ENCODE measurements at regions not wholly inside any gene's neighbourhood (a gene's known extent, or its start where the extent isn't known, plus 50 kb on each side); places are given as distances from the start of the nearest gene placed in this dataset.

DNA sequence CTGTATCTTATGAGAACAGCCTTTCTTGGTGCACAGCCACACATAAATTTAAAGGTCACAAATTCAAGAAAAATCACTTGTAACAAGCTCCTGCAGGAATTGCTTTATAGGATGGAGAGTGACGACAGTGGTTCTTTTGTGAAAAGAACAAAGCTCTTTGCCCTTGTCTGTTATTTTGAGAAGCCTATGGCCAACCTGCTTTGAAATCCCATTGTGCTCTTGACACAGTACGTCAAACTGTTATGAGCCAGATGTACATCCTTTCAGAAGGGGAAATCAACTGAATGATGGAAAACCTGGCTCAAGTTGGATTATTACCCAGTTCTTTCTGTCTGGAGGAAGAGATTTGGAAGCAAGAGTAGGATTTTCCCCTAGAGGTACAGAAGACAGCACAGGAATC, 1454.2 kb downstream of the ARAP2 start:
- no peak for DNase-seq
- Histone ChIP-seq H3K36me3 (ENCODE audit: control insufficient read depth in 4 of 4, insufficient read depth in 4 of 4, low read length in 3 of 4) (no peaks in the 10 kb centered on the region), H3K4me1 (ENCODE audit: control extremely low read depth in 1 of 4, control insufficient read depth in 4 of 4, insufficient read depth in 4 of 4, low read length in 3 of 4) (no peaks in the 10 kb centered on the region), H3K27ac (ENCODE audit: insufficient read depth in 1 of 2, low read depth in 1 of 2, low read length in 2 of 2, poor library complexity in 1 of 2, severe bottlenecking in 2 of 2) (no peak overlapping the region), H3K27me3 (replicated peaks in 2 of 5; ENCODE audit: control insufficient read depth in 4 of 5, insufficient read depth in 5 of 5, low read length in 4 of 5) (no peaks in the 10 kb centered on the region), H3K9me3 (ENCODE audit: control extremely low read depth in 1 of 5, control insufficient read depth in 4 of 5, insufficient read depth in 2 of 5, low read depth in 1 of 5, low read length in 4 of 5) (peaks cover 0 to 3% (median 0%) of the 10 kb centered on the region in 5 experiments), H3K4me3 (ENCODE audit: control insufficient read depth in 1 of 7, extremely low read depth in 1 of 7, insufficient read depth in 4 of 7, low read depth in 2 of 7, low read length in 6 of 7) (no peak overlapping the region)
- CTCF ChIA-PET, result no interaction called here
- POLR2A ChIA-PET, result no interaction called here
- 80% methylated on average over 1 of the region's 2 CpGs for WGBS (ENCODE audit: insufficient coverage)

DNA sequence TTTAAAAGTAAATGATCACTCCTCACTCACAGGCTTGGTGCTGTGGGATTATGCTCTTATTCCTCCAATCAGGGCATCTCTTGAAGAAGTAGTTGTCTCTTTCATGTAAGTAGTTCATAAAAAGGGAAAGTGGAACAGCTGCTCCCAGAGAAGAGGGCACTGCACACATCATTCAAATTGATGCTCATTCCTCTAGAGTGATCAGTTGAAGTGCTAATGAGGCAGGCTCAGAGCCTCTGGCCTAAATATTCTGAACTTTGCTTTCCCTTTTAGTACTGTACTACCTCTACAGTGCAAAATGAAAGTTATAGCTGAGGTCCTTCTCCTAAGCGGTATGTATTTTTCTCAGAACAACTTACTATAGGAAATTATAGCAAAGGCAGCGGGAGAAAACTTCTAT, 1453.1 kb downstream of the ARAP2 start:
- ChIA-PET POLR2A (no interaction called here), CTCF (no interaction called here)

DNA sequence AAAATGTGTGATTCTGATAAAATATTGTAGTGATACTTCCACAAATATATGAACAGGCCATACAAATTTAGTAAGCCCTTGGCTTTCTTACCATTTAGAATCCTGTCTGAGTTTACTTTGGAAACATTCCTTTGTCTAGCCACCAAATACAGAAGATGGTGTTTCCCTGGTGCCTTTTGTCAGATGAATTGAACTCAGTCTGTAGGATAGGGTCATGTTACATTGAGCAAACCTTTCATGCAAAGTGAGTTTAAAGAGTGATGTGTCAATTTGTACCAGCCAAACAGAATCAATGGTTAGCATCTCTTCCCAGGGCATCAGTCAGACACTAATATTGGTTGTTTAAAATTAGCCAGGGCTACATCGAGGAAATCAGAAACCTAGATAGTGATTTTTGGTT, 1443.4 kb downstream of the ARAP2 start:
- CTCF ChIA-PET, result no interaction called here
- Histone ChIP-seq H3K4me1 (ENCODE audit: control extremely low read depth in 1 of 4, control insufficient read depth in 4 of 4, insufficient read depth in 4 of 4, low read length in 3 of 4) (no peaks in the 10 kb centered on the region), H3K9me3 (ENCODE audit: control extremely low read depth in 1 of 5, control insufficient read depth in 4 of 5, insufficient read depth in 2 of 5, low read depth in 1 of 5, low read length in 4 of 5) (peaks cover 0 to 1% (median 0%) of the 10 kb centered on the region in 5 experiments), H3K27ac (ENCODE audit: insufficient read depth in 1 of 2, low read depth in 1 of 2, low read length in 2 of 2, poor library complexity in 1 of 2, severe bottlenecking in 2 of 2) (no peak overlapping the region), H3K36me3 (ENCODE audit: control insufficient read depth in 4 of 4, insufficient read depth in 4 of 4, low read length in 3 of 4) (no peaks in the 10 kb centered on the region), H3K27me3 (replicated peaks in 2 of 5; ENCODE audit: control insufficient read depth in 4 of 5, insufficient read depth in 5 of 5, low read length in 4 of 5) (no peaks in the 10 kb centered on the region), H3K4me3 (ENCODE audit: control insufficient read depth in 1 of 7, extremely low read depth in 1 of 7, insufficient read depth in 4 of 7, low read depth in 2 of 7, low read length in 6 of 7) (no peak overlapping the region)
- POLR2A ChIA-PET, result no interaction called here
- WGBS (ENCODE audit: insufficient coverage), result no CpG with 5 or more reads among the region's 1 CpG
- DNase-seq, result no peak

More for the DNA sequence above, 1453.1 kb downstream of the ARAP2 start:
- no peaks in the 10 kb centered on the region for H3K36me3 ChIP-seq (ENCODE audit: control insufficient read depth in 4 of 4, insufficient read depth in 4 of 4, low read length in 3 of 4)
- no peaks in the 10 kb centered on the region for H3K4me1 ChIP-seq (ENCODE audit: control extremely low read depth in 1 of 4, control insufficient read depth in 4 of 4, insufficient read depth in 4 of 4, low read length in 3 of 4)
- peaks cover 0 to 3% (median 0%) of the 10 kb centered on the region in 5 experiments for H3K9me3 ChIP-seq (ENCODE audit: control extremely low read depth in 1 of 5, control insufficient read depth in 4 of 5, insufficient read depth in 2 of 5, low read depth in 1 of 5, low read length in 4 of 5)
- WGBS (ENCODE audit: insufficient coverage), result 94% methylated on average over 2 of the region's 2 CpGs
- DNase-seq, result no peak
- no peak overlapping the region for H3K27ac ChIP-seq (ENCODE audit: insufficient read depth in 1 of 2, low read depth in 1 of 2, low read length in 2 of 2, poor library complexity in 1 of 2, severe bottlenecking in 2 of 2)
- H3K4me3 ChIP-seq (ENCODE audit: control insufficient read depth in 1 of 7, extremely low read depth in 1 of 7, insufficient read depth in 4 of 7, low read depth in 2 of 7, low read length in 6 of 7), result no peak overlapping the region
- no peaks in the 10 kb centered on the region for H3K27me3 ChIP-seq (replicated peaks in 2 of 5; ENCODE audit: control insufficient read depth in 4 of 5, insufficient read depth in 5 of 5, low read length in 4 of 5)

DNA sequence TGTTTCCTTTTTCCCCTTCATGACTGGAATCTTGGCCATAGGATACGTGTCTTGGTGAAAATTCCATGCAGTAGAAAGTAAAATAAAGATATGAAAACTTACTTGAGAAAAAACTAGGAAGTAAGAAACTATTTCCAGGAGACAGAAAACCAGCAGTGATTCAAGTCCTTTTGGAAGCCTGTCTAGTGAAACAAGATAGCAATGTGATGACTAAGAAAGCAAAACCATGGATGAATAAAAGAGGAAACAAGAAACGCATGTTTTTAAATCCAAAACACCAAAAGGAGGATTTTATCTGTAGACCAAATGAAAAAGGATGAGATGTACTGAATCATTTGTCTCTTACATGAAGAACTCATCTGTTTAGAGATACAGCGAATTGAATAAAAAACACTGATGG, 1430.0 kb downstream of the ARAP2 start:
- Histone ChIP-seq H3K4me3 (ENCODE audit: control insufficient read depth in 1 of 7, extremely low read depth in 1 of 7, insufficient read depth in 4 of 7, low read depth in 2 of 7, low read length in 6 of 7) (no peak overlapping the region), H3K36me3 (ENCODE audit: control insufficient read depth in 4 of 4, insufficient read depth in 4 of 4, low read length in 3 of 4) (no peaks in the 10 kb centered on the region), H3K27ac (ENCODE audit: insufficient read depth in 1 of 2, low read depth in 1 of 2, low read length in 2 of 2, poor library complexity in 1 of 2, severe bottlenecking in 2 of 2) (no peak overlapping the region), H3K4me1 (ENCODE audit: control extremely low read depth in 1 of 4, control insufficient read depth in 4 of 4, insufficient read depth in 4 of 4, low read length in 3 of 4) (no peaks in the 10 kb centered on the region), H3K27me3 (replicated peaks in 2 of 5; ENCODE audit: control insufficient read depth in 4 of 5, insufficient read depth in 5 of 5, low read length in 4 of 5) (no peaks in the 10 kb centered on the region), H3K9me3 (ENCODE audit: control extremely low read depth in 1 of 5, control insufficient read depth in 4 of 5, insufficient read depth in 2 of 5, low read depth in 1 of 5, low read length in 4 of 5) (no peaks in the 10 kb centered on the region)
- ChIA-PET CTCF (no interaction called here), POLR2A (no interaction called here)
- DNase-seq, result no peak
- 86% methylated on average over 1 of the region's 3 CpGs for WGBS (ENCODE audit: insufficient coverage)

DNA sequence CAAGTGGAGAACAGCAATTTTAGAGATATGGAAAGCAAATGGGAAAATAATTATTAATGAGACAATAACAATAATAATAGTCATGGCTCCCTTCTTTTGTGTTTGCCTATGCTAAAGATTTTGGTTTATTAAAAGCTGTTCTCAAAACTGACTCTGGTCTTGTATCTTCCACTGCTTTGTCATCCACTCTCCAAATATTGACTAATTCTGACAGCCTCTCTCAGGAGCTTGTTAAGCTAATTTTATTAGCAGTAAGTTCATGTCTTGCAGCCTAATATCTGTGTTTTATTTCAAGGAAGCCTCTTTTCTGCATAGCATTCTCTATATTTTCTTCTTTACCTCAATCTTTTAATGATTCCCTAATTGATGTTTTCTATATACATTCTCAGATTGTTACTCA, 1419.8 kb downstream of the ARAP2 start:
- CTCF ChIA-PET, result no interaction called here
- no peak for DNase-seq
- H3K36me3 ChIP-seq (ENCODE audit: control insufficient read depth in 4 of 4, insufficient read depth in 4 of 4, low read length in 3 of 4), result no peaks in the 10 kb centered on the region
- H3K4me1 ChIP-seq (ENCODE audit: control extremely low read depth in 1 of 4, control insufficient read depth in 4 of 4, insufficient read depth in 4 of 4, low read length in 3 of 4), result no peaks in the 10 kb centered on the region
- H3K9me3 ChIP-seq (ENCODE audit: control extremely low read depth in 1 of 5, control insufficient read depth in 4 of 5, insufficient read depth in 2 of 5, low read depth in 1 of 5, low read length in 4 of 5), result no peaks in the 10 kb centered on the region
- H3K27me3 ChIP-seq (replicated peaks in 2 of 5; ENCODE audit: control insufficient read depth in 4 of 5, insufficient read depth in 5 of 5, low read length in 4 of 5), result no peaks in the 10 kb centered on the region
- H3K27ac ChIP-seq (ENCODE audit: insufficient read depth in 1 of 2, low read depth in 1 of 2, low read length in 2 of 2, poor library complexity in 1 of 2, severe bottlenecking in 2 of 2), result no peak overlapping the region
- H3K4me3 ChIP-seq (ENCODE audit: control insufficient read depth in 1 of 7, extremely low read depth in 1 of 7, insufficient read depth in 4 of 7, low read depth in 2 of 7, low read length in 6 of 7), result no peak overlapping the region
- POLR2A ChIA-PET, result no interaction called here

DNA sequence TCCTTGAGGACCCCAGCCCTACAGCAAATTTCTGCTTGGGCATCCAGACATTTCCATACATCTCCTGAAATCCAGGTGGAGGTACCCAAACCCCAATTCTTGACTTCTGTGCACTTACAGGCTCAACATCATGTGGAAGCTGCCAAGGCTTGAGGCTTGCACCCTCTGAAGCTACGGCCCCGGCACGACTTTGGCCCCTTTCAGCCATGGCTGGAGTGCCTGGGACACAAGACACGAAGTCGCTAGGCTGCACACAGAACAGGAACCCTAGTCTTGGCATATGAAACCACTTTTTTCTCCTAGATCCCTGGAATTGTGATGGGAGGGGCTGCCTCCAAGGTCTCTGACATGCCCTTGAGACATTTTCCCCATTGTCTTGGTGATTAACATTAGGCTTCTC, 1417.7 kb downstream of the ARAP2 start:
- H3K9me3 ChIP-seq (ENCODE audit: control extremely low read depth in 1 of 5, control insufficient read depth in 4 of 5, insufficient read depth in 2 of 5, low read depth in 1 of 5, low read length in 4 of 5), result no peaks in the 10 kb centered on the region
- CTCF ChIA-PET, result no interaction called here
- DNase-seq, result no peak
- no peaks in the 10 kb centered on the region for H3K4me1 ChIP-seq (ENCODE audit: control extremely low read depth in 1 of 4, control insufficient read depth in 4 of 4, insufficient read depth in 4 of 4, low read length in 3 of 4)
- POLR2A ChIA-PET, result no interaction called here
- no peaks in the 10 kb centered on the region for H3K27me3 ChIP-seq (replicated peaks in 2 of 5; ENCODE audit: control insufficient read depth in 4 of 5, insufficient read depth in 5 of 5, low read length in 4 of 5)
- H3K36me3 ChIP-seq (ENCODE audit: control insufficient read depth in 4 of 4, insufficient read depth in 4 of 4, low read length in 3 of 4), result no peaks in the 10 kb centered on the region
- no peak overlapping the region for H3K27ac ChIP-seq (ENCODE audit: insufficient read depth in 1 of 2, low read depth in 1 of 2, low read length in 2 of 2, poor library complexity in 1 of 2, severe bottlenecking in 2 of 2)
- no peak overlapping the region for H3K4me3 ChIP-seq (ENCODE audit: control insufficient read depth in 1 of 7, extremely low read depth in 1 of 7, insufficient read depth in 4 of 7, low read depth in 2 of 7, low read length in 6 of 7)
- 93% methylated on average over 5 of the region's 5 CpGs for WGBS (ENCODE audit: insufficient coverage)

DNA sequence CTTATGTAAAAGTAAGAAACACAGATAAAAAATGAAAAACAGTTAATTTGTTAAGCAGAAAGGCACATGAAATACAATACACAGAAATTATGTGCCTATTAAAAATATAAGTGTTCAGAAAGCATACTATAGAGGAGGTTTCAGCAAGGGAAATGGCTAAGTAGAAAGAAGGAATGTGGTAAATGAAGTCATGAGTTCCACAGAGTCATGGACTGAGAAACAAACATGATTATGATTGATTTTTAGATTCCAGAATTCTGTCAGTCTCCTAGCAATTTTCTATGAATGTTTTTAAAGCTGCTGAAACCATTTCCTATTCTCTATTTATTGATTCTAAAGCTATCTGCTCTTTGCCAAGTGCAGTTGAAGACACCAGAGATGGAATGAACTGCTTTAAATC, 1398.4 kb downstream of the ARAP2 start:
- Histone ChIP-seq H3K27me3 (replicated peaks in 2 of 5; ENCODE audit: control insufficient read depth in 4 of 5, insufficient read depth in 5 of 5, low read length in 4 of 5) (no peaks in the 10 kb centered on the region), H3K4me3 (ENCODE audit: control insufficient read depth in 1 of 7, extremely low read depth in 1 of 7, insufficient read depth in 4 of 7, low read depth in 2 of 7, low read length in 6 of 7) (no peak overlapping the region), H3K4me1 (ENCODE audit: control extremely low read depth in 1 of 4, control insufficient read depth in 4 of 4, insufficient read depth in 4 of 4, low read length in 3 of 4) (no peaks in the 10 kb centered on the region), H3K9me3 (ENCODE audit: control extremely low read depth in 1 of 5, control insufficient read depth in 4 of 5, insufficient read depth in 2 of 5, low read depth in 1 of 5, low read length in 4 of 5) (no peaks in the 10 kb centered on the region), H3K27ac (ENCODE audit: insufficient read depth in 1 of 2, low read depth in 1 of 2, low read length in 2 of 2, poor library complexity in 1 of 2, severe bottlenecking in 2 of 2) (no peak overlapping the region), H3K36me3 (ENCODE audit: control insufficient read depth in 4 of 4, insufficient read depth in 4 of 4, low read length in 3 of 4) (no peaks in the 10 kb centered on the region)
- ChIA-PET POLR2A (no interaction called here), CTCF (no interaction called here)
- no peak for DNase-seq

DNA sequence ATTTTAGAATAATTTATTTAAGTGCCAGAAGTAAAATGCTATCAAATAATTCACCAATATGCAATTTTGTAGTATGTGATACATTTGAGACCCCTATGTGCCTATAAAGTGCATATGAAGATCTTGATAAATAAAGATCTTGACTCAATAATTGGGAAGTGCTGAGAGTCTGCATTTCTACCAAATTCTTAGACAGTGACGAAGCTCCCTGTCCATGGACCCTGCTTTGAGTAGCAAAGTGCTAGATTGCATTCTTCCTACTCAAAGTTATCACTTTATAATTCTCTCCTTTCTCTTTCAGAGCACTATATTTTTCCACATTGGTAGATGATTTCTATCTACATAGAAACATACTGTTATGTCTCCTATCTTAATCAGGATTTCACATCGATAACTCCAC, 1393.9 kb downstream of the ARAP2 start:
- ChIA-PET CTCF (no interaction called here), POLR2A (no interaction called here)
- H3K9me3 ChIP-seq (ENCODE audit: control extremely low read depth in 1 of 5, control insufficient read depth in 4 of 5, insufficient read depth in 2 of 5, low read depth in 1 of 5, low read length in 4 of 5), result no peaks in the 10 kb centered on the region
- H3K4me1 ChIP-seq (ENCODE audit: control extremely low read depth in 1 of 4, control insufficient read depth in 4 of 4, insufficient read depth in 4 of 4, low read length in 3 of 4), result no peaks in the 10 kb centered on the region
- WGBS (ENCODE audit: insufficient coverage), result 96% methylated on average over 2 of the region's 2 CpGs
- no peaks in the 10 kb centered on the region for H3K27me3 ChIP-seq (replicated peaks in 2 of 5; ENCODE audit: control insufficient read depth in 4 of 5, insufficient read depth in 5 of 5, low read length in 4 of 5)
- no peaks in the 10 kb centered on the region for H3K36me3 ChIP-seq (ENCODE audit: control insufficient read depth in 4 of 4, insufficient read depth in 4 of 4, low read length in 3 of 4)
- no peak overlapping the region for H3K4me3 ChIP-seq (ENCODE audit: control insufficient read depth in 1 of 7, extremely low read depth in 1 of 7, insufficient read depth in 4 of 7, low read depth in 2 of 7, low read length in 6 of 7)
- H3K27ac ChIP-seq (ENCODE audit: insufficient read depth in 1 of 2, low read depth in 1 of 2, low read length in 2 of 2, poor library complexity in 1 of 2, severe bottlenecking in 2 of 2), result no peak overlapping the region
- no peak for DNase-seq

Data from common myeloid progenitor, CD34-positive (primary cell).